ENCODE measurements at regions not wholly inside any gene's neighbourhood (a gene's known extent, or its start where the extent isn't known, plus 50 kb on each side); places are given as distances from the start of the nearest gene placed in this dataset.

DNA sequence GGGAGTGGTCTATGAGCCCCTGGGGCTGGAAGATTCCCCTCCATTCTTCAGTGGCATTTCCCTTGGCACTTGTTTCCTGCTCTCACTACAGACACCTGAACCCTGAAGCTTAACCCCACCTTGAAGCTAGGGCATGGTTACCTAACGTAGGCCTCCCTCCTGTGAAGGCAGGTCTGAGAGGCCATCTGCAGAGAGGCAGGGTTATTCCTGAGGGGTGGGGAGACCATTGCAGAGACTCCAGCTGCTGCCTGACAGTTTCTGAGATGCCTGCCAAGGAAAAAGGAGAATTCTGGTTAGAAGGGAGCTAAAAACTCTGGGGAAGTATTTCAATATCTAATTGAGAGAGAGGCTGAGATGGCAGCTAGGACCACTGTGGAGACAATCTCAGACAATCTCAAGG lies 119.3 kb upstream of the NDUFV2 start:
- H3K27me3 ChIP-seq (ENCODE audit: control insufficient read depth in 1 of 2, insufficient read depth in 1 of 2, low read length in 2 of 2): no peaks in the 10 kb centered on the region
- H3K4ac ChIP-seq (ENCODE audit: low read depth in 1 of 2, low read length in 2 of 2): no peak overlapping the region
- WGBS: 79% methylated on average over 1 of the region's 1 CpG

DNA sequence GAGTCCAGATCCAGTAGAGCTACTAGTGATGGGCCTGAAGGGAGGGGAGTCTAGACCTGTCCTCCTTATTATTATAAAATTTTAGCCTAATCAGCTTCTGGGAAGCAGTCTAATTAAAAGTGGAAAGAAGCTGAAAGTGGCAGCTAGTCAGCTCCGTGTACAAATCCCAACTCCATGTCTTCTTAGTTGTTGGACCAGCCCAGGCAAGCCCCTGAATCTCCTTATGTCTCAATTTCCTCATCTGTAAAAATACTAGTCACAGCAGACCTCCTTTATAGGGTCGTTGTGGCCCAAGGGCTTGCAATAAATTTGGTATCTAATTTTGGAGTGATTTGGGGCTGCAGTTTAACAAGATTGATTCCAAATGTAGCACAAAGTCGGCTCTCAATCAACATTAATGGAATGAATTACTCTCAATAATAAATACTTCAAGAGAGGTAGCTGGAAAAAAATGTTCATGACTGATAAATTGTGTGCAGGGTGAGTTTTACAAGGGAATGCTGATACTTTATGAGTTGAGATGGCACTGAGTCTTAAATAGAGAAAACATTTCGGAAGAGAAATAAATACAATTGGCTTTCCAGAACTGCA lies 118.3 kb upstream of the NDUFV2 start:
- H3K4me2 ChIP-seq (ENCODE audit: low read length, poor library complexity, severe bottlenecking): no peak overlapping the region
- no peak overlapping the region for H2BK12ac ChIP-seq (ENCODE audit: low read length in 2 of 2)
- no peak overlapping the region for H3K23ac ChIP-seq (ENCODE audit: low read length in 2 of 2)
- H2AFZ ChIP-seq (ENCODE audit: low read depth, low read length): no peak overlapping the region
- H3K4ac ChIP-seq (ENCODE audit: low read depth in 1 of 2, low read length in 2 of 2): no peak overlapping the region
- 85% methylated on average over 1 of the region's 4 CpGs for WGBS
- no peak overlapping the region for H4K8ac ChIP-seq (ENCODE audit: low read length)
- H2AK5ac ChIP-seq (ENCODE audit: low read length, severe bottlenecking): no peak overlapping the region
- no peak overlapping the region for H4K91ac ChIP-seq (ENCODE audit: low read length)
- peaks cover 1% of the 10 kb centered on the region for H3K79me1 ChIP-seq (replicated peaks; ENCODE audit: low read length, poor library complexity, severe bottlenecking)
- no peak overlapping the region for H2BK5ac ChIP-seq (ENCODE audit: low read depth, low read length, poor library complexity, severe bottlenecking)
- no peaks in the 10 kb centered on the region for H3K27me3 ChIP-seq (ENCODE audit: control insufficient read depth in 1 of 2, insufficient read depth in 1 of 2, low read length in 2 of 2)
- no peak overlapping the region for H2BK15ac ChIP-seq (ENCODE audit: low read depth, poor library complexity, severe bottlenecking)
- no peak overlapping the region for H3K18ac ChIP-seq (ENCODE audit: low read depth in 1 of 2, low read length in 2 of 2)
- peaks cover 24% of the 10 kb centered on the region for H3K4me1 ChIP-seq (ENCODE audit: control insufficient read depth, insufficient read depth, low read depth, low read length)
- no peaks in the 10 kb centered on the region for H3K9me3 ChIP-seq (ENCODE audit: control insufficient read depth, low read length)
- no peak overlapping the region for H3K27ac ChIP-seq (ENCODE audit: low read length, poor library complexity, severe bottlenecking)
- no peak overlapping the region for H3K4me3 ChIP-seq (ENCODE audit: insufficient read depth in 1 of 2, low read depth in 1 of 2, low read length in 2 of 2)
- no peak for DNase-seq
- H3K36me3 ChIP-seq (ENCODE audit: control insufficient read depth in 1 of 2, insufficient read depth in 2 of 2, low read depth in 1 of 2, low read length in 2 of 2): no peaks in the 10 kb centered on the region
- H3K14ac ChIP-seq (ENCODE audit: low read length in 2 of 2): no peak overlapping the region
- no peak overlapping the region for H3K9ac ChIP-seq (ENCODE audit: low read length)
- H2BK120ac ChIP-seq (ENCODE audit: low read depth, low read length): no peak overlapping the region

More for the DNA sequence above, 119.3 kb upstream of the NDUFV2 start:
- no peak overlapping the region for H3K23ac ChIP-seq (ENCODE audit: low read length in 2 of 2)
- no peak overlapping the region for H3K4me3 ChIP-seq (ENCODE audit: insufficient read depth in 1 of 2, low read depth in 1 of 2, low read length in 2 of 2)
- no peak overlapping the region for H2AFZ ChIP-seq (ENCODE audit: low read depth, low read length)
- no peak overlapping the region for H4K8ac ChIP-seq (ENCODE audit: low read length)
- DNase-seq: no peak
- H2BK5ac ChIP-seq (ENCODE audit: low read depth, low read length, poor library complexity, severe bottlenecking): no peak overlapping the region
- no peak overlapping the region for H3K14ac ChIP-seq (ENCODE audit: low read length in 2 of 2)
- no peak overlapping the region for H2BK15ac ChIP-seq (ENCODE audit: low read depth, poor library complexity, severe bottlenecking)
- no peak overlapping the region for H3K4me2 ChIP-seq (ENCODE audit: low read length, poor library complexity, severe bottlenecking)
- H3K9me3 ChIP-seq (ENCODE audit: control insufficient read depth, low read length): no peaks in the 10 kb centered on the region
- H3K18ac ChIP-seq (ENCODE audit: low read depth in 1 of 2, low read length in 2 of 2): no peak overlapping the region
- H2BK120ac ChIP-seq (ENCODE audit: low read depth, low read length): no peak overlapping the region
- H3K79me1 ChIP-seq (replicated peaks; ENCODE audit: low read length, poor library complexity, severe bottlenecking): peaks cover 1% of the 10 kb centered on the region
- H3K36me3 ChIP-seq (ENCODE audit: control insufficient read depth in 1 of 2, insufficient read depth in 2 of 2, low read depth in 1 of 2, low read length in 2 of 2): no peaks in the 10 kb centered on the region
- peaks cover 26% of the 10 kb centered on the region for H3K4me1 ChIP-seq (ENCODE audit: control insufficient read depth, insufficient read depth, low read depth, low read length)
- peak overlapping the region; percentile 71 for H3K27ac ChIP-seq (ENCODE audit: low read length, poor library complexity, severe bottlenecking)
- H2AK5ac ChIP-seq (ENCODE audit: low read length, severe bottlenecking): peak overlapping the region; percentile 8
- peak overlapping the region; percentile 46 for H3K9ac ChIP-seq (ENCODE audit: low read length)
- H2BK12ac ChIP-seq (ENCODE audit: low read length in 2 of 2): no peak overlapping the region
- no peak overlapping the region for H4K91ac ChIP-seq (ENCODE audit: low read length)

DNA sequence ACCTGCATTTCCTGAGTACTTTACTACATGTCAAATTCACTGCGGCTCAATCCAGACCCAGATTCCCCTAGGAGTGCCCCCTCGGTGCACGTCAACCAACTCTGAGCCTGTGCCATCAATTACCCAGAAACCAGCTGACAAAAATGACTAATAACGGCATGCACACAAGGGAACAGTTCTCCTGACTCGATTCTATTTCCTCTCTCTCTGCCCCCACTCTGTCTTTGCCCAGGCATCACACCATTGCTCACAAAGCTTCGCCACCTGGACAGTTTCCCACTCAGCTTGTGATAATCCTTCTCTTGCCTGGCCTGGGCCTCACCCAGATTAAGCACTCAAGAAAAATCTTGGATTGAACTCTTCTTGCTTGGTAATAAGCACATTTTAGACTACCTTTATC lies 115.3 kb upstream of the NDUFV2 start:
- H2BK12ac ChIP-seq (ENCODE audit: low read length in 2 of 2): no peak overlapping the region
- H3K79me1 ChIP-seq (replicated peaks; ENCODE audit: low read length, poor library complexity, severe bottlenecking): peaks cover 1% of the 10 kb centered on the region
- no peak for DNase-seq
- H4K8ac ChIP-seq (ENCODE audit: low read length): no peak overlapping the region
- no peak overlapping the region for H2BK15ac ChIP-seq (ENCODE audit: low read depth, poor library complexity, severe bottlenecking)
- H3K9ac ChIP-seq (ENCODE audit: low read length): peak overlapping the region; percentile 70
- H3K4me3 ChIP-seq (ENCODE audit: insufficient read depth in 1 of 2, low read depth in 1 of 2, low read length in 2 of 2): no peak overlapping the region
- peaks cover 14% of the 10 kb centered on the region for H3K4me1 ChIP-seq (ENCODE audit: control insufficient read depth, insufficient read depth, low read depth, low read length)
- H3K23ac ChIP-seq (ENCODE audit: low read length in 2 of 2): no peak overlapping the region
- H4K91ac ChIP-seq (ENCODE audit: low read length): no peak overlapping the region
- no peak overlapping the region for H3K4ac ChIP-seq (ENCODE audit: low read depth in 1 of 2, low read length in 2 of 2)
- H3K27me3 ChIP-seq (ENCODE audit: control insufficient read depth in 1 of 2, insufficient read depth in 1 of 2, low read length in 2 of 2): no peaks in the 10 kb centered on the region
- 47% methylated on average over 6 of the region's 6 CpGs for WGBS
- no peak overlapping the region for H3K27ac ChIP-seq (ENCODE audit: low read length, poor library complexity, severe bottlenecking)
- H3K18ac ChIP-seq (ENCODE audit: low read depth in 1 of 2, low read length in 2 of 2): no peak overlapping the region
- H3K36me3 ChIP-seq (ENCODE audit: control insufficient read depth in 1 of 2, insufficient read depth in 2 of 2, low read depth in 1 of 2, low read length in 2 of 2): no peaks in the 10 kb centered on the region
- peak overlapping the region; percentile 84 for H2AK5ac ChIP-seq (ENCODE audit: low read length, severe bottlenecking)
- H2BK120ac ChIP-seq (ENCODE audit: low read depth, low read length): no peak overlapping the region
- H3K4me2 ChIP-seq (ENCODE audit: low read length, poor library complexity, severe bottlenecking): no peak overlapping the region
- H3K14ac ChIP-seq (ENCODE audit: low read length in 2 of 2): no peak overlapping the region
- H2AFZ ChIP-seq (ENCODE audit: low read depth, low read length): no peak overlapping the region
- H3K9me3 ChIP-seq (ENCODE audit: control insufficient read depth, low read length): no peaks in the 10 kb centered on the region
- no peak overlapping the region for H2BK5ac ChIP-seq (ENCODE audit: low read depth, low read length, poor library complexity, severe bottlenecking)

DNA sequence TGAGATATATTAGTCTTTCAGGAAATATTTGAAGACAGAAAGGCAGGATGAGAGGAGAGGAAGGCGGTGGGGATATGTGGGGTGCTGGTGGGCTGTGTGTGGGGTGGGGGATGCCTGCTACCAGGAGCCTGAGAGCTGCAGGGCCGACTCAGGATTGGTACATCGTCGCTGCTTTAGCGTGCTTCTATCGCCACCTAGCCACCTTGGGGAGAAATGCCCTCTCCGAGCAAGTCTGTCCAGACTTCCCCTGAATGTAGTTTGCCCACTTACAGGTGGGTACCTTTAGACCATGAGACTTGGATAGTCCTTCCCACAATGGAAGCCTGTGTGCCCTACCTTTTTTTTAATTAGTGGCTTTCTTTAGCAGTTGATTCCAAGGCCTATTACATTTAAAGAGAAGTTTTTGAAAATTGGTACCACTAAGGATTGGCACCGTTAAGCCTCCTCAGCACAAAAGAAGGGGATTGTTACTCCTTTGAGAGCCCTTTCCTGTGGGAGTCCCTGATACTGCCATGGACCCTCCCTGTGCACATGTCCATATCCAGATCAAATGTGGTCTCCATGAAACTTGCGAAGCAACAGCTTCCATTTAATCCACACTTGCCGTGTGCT lies 114.1 kb upstream of the NDUFV2 start:
- 30% methylated on average over 10 of the region's 10 CpGs for WGBS
- H3K4me3 ChIP-seq (ENCODE audit: insufficient read depth in 1 of 2, low read depth in 1 of 2, low read length in 2 of 2): no peak overlapping the region
- H3K23ac ChIP-seq (ENCODE audit: low read length in 2 of 2): no peak overlapping the region
- H3K18ac ChIP-seq (ENCODE audit: low read depth in 1 of 2, low read length in 2 of 2): no peak overlapping the region
- H3K4me1 ChIP-seq (ENCODE audit: control insufficient read depth, insufficient read depth, low read depth, low read length): peaks cover 8% of the 10 kb centered on the region
- H3K4me2 ChIP-seq (ENCODE audit: low read length, poor library complexity, severe bottlenecking): no peak overlapping the region
- no peak overlapping the region for H4K91ac ChIP-seq (ENCODE audit: low read length)
- no peak overlapping the region for H4K8ac ChIP-seq (ENCODE audit: low read length)
- H3K79me1 ChIP-seq (replicated peaks; ENCODE audit: low read length, poor library complexity, severe bottlenecking): peaks cover 1% of the 10 kb centered on the region
- no peak overlapping the region for H2AFZ ChIP-seq (ENCODE audit: low read depth, low read length)
- no peak overlapping the region for H2BK15ac ChIP-seq (ENCODE audit: low read depth, poor library complexity, severe bottlenecking)
- H3K9me3 ChIP-seq (ENCODE audit: control insufficient read depth, low read length): no peaks in the 10 kb centered on the region
- no peak overlapping the region for H2BK5ac ChIP-seq (ENCODE audit: low read depth, low read length, poor library complexity, severe bottlenecking)
- no peak overlapping the region for H2BK120ac ChIP-seq (ENCODE audit: low read depth, low read length)
- no peak overlapping the region for H2BK12ac ChIP-seq (ENCODE audit: low read length in 2 of 2)
- no peak overlapping the region for H3K4ac ChIP-seq (ENCODE audit: low read depth in 1 of 2, low read length in 2 of 2)
- peak; percentile 62 for DNase-seq
- H2AK5ac ChIP-seq (ENCODE audit: low read length, severe bottlenecking): no peak overlapping the region
- H3K36me3 ChIP-seq (ENCODE audit: control insufficient read depth in 1 of 2, insufficient read depth in 2 of 2, low read depth in 1 of 2, low read length in 2 of 2): no peaks in the 10 kb centered on the region
- peak overlapping the region; percentile 70 for H3K9ac ChIP-seq (ENCODE audit: low read length)
- H3K27ac ChIP-seq (ENCODE audit: low read length, poor library complexity, severe bottlenecking): no peak overlapping the region
- no peaks in the 10 kb centered on the region for H3K27me3 ChIP-seq (ENCODE audit: control insufficient read depth in 1 of 2, insufficient read depth in 1 of 2, low read length in 2 of 2)
- H3K14ac ChIP-seq (ENCODE audit: low read length in 2 of 2): no peak overlapping the region
